GM18505 (cell line): ENCODE measurements at regions not wholly inside any gene's neighbourhood (a gene's known extent, or its start where the extent isn't known, plus 50 kb on each side); places are given as distances from the start of the nearest gene placed in this dataset.
"Not testable (repeated sequence)": the region's sequence is repeated elsewhere in the genome, so short reads cannot be mapped to it uniquely, and the experiment has no call there.

Experiments used
- ATAC-seq: cut with Tn5 transposase; IDR thresholded peaks from one replicate; pipeline ENCODE4 v1.9.1; 2021; ENCODE audit not compliant: unreplicated experiment
- POLR2A ChIP-seq: IDR thresholded peaks from 4 replicates; pipeline ENCODE4 v1.6.1; 2011; ENCODE audit warnings: borderline replicate concordance; ENCODE audit not compliant: insufficient read depth, insufficient read length; ENCODE audit errors: extremely low read depth

DNA sequence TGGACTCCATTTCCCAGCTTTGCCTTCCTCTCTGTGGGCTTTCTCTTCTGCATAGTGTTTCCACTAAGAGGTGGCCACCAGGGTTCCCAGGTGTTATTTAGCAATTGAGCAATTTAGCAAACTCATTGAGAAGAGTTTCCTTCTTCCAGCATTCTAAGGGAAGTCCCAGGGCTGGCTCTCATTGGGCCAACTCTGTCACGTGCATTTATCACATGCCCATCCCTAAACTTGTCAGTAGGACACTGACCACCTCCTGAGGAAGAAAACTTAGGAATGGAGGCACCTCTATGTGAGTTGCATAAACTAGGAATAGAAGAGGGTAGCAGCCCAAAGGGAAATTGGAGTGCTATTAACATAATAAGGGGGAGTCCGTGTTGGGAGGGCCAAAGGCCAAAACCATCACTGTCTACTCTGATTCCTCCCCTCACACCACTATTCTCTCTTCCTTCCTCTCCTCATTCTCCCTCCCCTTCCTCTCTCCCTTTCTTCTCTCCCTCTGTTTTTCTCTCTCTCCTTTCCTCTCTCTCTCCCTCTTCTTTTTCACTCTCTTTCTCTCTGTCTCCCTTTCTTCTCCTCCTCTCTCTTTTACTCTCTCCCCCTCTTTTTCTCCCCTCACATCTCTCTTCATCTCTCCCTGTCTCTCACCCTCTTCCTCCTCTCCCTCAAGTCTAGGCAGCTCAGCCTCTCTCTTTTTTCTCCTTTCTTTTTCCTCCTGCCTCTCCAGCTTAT is 213.4 kb downstream of the PALM2AKAP2 start:
- no peak for TF ChIP-seq POLR2A

DNA sequence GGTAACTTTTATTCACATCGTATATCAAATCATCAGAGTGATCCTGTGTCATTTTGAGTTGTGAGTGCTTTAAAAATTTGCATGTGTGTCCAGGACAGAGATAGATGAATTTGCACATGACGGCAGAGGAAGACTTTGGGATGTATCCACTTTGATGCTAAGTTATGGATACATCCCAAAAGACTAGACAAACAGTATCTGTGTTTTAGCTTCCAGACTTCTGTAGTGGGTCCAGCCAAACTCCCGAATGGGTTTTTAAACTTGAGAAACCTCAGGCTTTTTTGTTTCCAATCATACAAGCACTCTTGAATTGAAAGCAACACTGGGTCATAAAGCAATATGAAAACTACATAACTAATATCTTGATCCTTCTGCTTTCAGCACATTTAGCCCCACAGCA is 213.8 kb downstream of the C9orf152 start:
- no peak for TF ChIP-seq POLR2A
- no peak for ATAC-seq

More for the DNA sequence above, 213.4 kb downstream of the PALM2AKAP2 start:
- ATAC-seq = no peak

DNA sequence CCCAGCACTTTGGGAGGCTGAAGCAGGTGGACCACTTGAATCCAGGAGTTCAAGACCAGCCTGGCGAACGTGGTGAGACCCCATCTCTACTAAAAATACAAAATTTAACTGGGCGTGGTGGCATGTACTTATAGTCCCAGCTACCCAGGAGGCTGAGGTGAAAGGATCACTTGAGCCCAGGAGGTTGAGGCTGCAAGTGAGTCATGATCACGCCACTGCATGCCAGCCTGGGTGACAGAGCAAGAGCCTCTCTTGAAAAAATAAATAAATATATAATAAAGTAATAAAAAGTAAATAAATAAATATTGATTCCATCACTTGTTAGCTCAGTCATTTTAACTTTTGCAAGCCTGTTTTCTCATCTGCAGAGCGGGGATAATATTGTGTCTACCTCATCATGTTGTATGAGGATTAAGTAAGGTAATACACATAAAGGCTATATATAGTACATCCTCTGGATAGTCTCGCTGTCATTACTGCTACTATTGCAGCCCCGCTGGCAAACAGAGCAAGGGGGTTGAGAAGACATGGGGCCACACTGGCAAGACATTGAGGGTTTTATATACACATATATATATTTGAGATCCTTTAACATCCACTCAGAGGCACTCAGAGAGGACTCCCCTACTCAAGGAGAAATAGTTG is 210.9 kb downstream of the C9orf152 start:
- ATAC-seq = no peak
- TF ChIP-seq POLR2A = no peak

DNA sequence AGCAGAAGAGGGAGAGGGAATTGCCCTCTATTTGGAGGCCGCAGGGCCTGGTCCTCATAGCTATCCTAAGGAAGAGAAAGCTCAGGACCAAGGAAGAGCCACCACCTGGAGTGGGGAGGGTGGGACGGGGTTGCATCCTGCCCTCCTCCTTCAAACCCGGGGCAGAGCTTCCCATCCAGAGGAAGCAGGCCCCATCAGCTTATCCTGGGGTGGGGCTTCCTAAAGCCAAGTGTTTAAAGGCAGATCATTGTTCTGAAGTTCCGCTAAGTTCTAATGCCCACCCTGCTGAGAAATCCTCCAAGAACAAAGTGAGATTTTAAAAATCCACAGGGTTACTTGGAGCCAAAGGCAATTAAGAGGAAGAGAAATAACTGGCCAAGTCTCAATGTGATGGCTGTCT is 210.3 kb downstream of the C9orf152 start:
- no peak for ATAC-seq
- no peak for TF ChIP-seq POLR2A

DNA sequence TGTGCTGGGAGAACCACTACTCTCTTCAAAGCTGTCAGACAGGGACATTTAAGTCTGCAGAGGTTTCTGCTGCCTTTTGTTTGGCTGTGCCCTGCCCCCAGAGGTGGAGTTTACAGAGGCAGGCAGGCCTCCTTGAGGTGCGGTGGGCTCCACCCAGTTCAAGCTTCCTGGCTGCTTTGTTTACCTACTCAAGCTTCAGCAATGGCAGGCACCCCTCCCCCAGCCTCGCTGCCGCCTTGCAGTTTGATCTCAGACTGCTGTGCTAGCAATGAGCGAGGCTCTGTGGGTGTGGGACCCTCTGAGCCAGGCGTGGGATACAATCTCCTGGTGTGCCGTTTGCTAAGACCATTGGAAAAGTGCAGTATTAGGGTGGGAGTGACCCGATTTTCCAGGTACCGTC is 202.4 kb downstream of the C9orf152 start:
- ATAC-seq = not testable (repeated sequence)

DNA sequence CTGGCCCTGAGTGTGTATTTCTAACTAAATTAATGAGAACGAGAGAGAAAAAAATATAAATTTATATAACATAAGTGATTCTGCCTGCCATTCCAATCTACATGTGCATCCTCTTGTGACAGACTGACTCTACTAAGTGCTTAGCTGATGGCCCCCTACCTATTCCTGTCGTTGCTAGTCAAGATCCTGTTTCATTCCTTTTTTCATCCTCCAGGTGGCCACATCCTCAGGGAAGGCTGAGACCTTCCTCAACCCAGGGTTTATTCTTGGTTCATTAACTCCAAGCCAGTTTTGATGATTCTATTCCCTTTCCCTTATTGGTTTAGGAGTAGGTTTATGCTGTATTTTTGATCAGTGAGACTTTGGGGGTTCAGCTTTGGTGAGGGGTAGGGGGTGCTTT is 201.3 kb downstream of the C9orf152 start:
- TF ChIP-seq POLR2A = no peak
- ATAC-seq = no peak

DNA sequence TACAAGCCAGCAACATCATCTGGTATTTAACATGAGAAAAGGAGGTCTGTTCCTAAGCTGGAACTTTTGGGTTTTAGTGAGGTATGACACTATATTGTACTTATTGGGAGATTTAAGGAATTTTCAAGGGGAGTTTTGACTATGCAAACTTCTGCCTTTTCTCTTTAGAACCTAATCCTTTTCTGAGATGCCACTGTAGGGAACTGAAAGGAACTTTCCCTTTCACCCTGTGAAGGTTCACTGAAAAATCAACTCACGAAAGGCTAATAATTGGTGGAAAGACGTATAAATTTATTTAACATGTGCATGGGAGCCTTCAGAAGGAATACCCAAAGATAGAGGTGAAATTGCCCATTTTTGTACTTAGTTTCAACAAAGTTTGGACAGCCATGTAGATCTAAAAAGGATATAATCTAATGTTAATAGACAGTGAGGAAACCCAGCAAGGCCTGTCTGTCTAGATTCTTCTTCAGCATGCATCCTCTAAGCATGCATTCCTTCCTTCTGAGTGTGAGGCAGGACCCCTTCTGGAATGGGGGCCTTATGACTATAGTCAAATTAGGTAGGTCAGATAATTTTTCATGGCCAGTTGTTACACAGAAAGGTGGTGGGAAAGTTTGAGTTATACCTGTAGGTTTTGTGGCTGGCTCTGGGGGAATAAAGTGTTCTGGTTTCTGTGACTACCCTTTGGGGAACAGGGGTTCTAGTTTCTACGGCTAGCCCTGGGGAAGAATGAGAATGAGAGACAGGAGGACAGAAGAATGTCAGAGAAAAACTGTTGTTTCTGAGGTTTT is 200.3 kb downstream of the C9orf152 start:
- no peak for TF ChIP-seq POLR2A
- ATAC-seq = peak; percentile 83

- TF ChIP-seq POLR2A = no peak
- no peak for ATAC-seq
Observed at GRCh38 chr9:110008663-110009062, 199.3 kb downstream of the C9orf152 start.

DNA sequence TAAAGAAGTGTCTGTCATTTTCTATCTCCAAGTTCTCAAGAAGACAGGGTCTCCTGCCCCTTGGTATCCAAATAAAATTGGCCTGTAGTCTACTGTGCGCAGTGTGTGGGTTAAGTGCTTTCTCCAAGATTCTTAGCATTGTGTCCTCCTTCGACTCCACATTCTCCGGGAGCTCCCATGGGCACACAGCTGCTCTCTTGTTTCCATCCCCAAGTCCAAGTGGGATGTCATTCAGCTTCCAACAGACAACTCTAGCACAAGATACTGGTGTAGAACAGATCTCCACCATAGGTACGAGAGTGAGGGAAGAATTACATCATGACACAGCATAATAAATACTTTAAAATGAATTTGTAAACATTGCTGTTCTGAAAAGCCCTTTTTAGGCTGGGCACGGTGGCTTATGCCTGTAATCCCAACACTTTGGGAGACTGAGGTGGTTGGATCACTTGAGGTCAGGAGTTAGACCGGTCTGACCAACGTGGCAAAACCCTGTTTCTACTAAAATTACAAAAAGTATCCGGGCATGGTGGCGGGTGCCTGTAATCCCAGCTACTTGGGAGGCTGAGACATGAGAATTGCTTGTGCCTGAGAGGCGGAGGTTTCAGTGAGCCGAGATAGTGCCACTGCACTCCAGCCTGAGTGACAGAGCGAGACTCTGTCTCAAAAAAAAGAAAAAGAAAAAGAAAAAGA is 196.2 kb downstream of the C9orf152 start:
- ATAC-seq = no peak
- TF ChIP-seq POLR2A = no peak

- no peak for ATAC-seq
- TF ChIP-seq POLR2A = no peak
Observed at GRCh38 chr9:110013064-110013463, 194.9 kb downstream of the C9orf152 start.

DNA sequence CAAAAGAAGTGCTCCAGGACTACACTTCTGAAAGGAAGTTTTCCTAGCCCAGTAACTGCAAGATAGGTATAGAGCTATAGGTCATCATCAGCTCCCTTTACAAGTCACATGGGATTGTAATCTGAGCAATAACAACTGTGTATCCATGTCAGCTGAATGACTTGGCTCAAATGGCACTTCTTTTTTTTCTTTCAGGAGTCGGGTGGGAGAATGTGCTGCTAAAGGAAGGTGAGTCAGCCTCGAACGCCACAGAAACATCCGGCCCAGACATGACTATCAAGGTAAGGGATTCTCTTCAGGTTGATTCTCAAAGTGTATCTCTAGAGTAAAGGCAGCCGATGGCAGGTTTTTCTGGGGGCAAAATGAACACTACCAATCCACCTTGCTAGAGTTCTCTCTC is 192.2 kb downstream of the C9orf152 start:
- ATAC-seq = no peak

DNA sequence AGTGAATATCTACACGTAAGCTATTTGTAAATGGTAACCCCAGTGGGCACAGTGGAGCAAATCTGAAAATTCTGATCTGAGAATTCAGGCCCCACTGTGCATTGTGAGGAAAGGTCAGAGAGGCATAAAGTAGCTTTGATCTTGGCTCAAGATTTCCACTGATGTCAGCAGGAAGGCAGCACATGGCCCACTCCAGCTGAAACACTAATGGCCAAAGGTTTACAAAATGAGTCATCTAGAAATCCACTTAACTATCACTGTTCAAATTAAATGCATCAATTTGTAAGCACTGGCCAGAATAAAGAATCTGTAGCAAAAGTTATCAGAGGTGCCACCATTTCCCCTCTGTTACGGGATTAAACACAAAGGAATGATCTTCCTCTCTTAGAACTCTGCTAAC is 191.6 kb downstream of the C9orf152 start:
- TF ChIP-seq POLR2A = no peak
- no peak for ATAC-seq

More for the DNA sequence above, 192.2 kb downstream of the C9orf152 start:
- no peak for TF ChIP-seq POLR2A

GRCh38 chr9:110020216-110020615 is 187.7 kb downstream of the C9orf152 start:
- ATAC-seq = not testable (repeated sequence)

- ATAC-seq = peak; percentile 97
- TF ChIP-seq POLR2A = no peak
Observed at GRCh38 chr9:110021891-110022290, 186.1 kb downstream of the C9orf152 start.

DNA sequence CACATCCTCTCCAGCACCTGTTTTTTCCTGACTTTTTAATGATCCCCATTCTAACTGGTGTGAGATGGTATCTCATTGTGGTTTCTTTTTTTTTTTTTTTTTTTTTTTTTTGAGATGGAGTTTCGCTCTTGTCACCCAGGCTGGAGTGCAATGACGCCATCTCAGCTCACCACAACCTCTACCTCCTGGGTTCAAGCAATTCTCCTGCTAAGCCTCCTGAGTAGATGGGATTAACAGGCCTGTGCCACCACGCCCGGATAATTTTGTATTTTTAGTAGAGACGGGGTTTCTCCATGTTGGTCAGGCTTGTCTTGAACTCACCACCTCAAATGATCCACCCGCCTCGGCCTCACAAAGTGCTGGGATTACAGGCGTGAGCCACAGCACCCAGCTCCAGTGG is 184.7 kb downstream of the C9orf152 start:
- not testable (repeated sequence) for ATAC-seq
